Sigmoid colon (tissue), 5 donors: ENCODE measurements at regions not wholly inside any gene's neighbourhood (a gene's known extent, or its start where the extent isn't known, plus 50 kb on each side); places are given as distances from the start of the nearest gene placed in this dataset.

Source experiments
- DNase-seq: peaks from one replicate; pipeline ENCODE4 v3.0.0-alpha.2; 2019
- H3K27ac ChIP-seq, 4 donors: fragments of 200-600 bp; sonication (generic); one replicate each; pipeline ENCODE4 v1.5.1; 2016 to 2019; ENCODE audit warnings: mild to moderate bottlenecking in 1 of 4
- H3K27me3 ChIP-seq, 3 donors: fragments of 200-600 bp; sonication (generic); one replicate each; pipeline ENCODE4 v1.5.1; 2019; ENCODE audit warnings: mild to moderate bottlenecking in 1 of 3
- H3K36me3 ChIP-seq, 4 donors: fragments of 200-600 bp; sonication (generic); one replicate each; pipeline ENCODE4 v1.5.1; 2016 to 2019
- H3K4me1 ChIP-seq, 4 donors: fragments of 200-600 bp; sonication (generic); one replicate each; pipeline ENCODE4 v1.5.1; 2017 to 2019
- H3K4me3 ChIP-seq, 4 donors: fragments of 200-600 bp; sonication (generic); one replicate each; pipeline ENCODE4 v1.5.1; 2017 to 2019; ENCODE audit warnings: mild to moderate bottlenecking in 2 of 4, moderate library complexity in 1 of 4
- H3K9me3 ChIP-seq, 4 donors: fragments of 200-600 bp in 3 of 4; sonication (generic) in 3 of 4; one replicate each; pipeline versions ENCODE4 v1.5.1 to v1.6.1; 2013 to 2019
- CTCF ChIP-seq, 4 experiments: fragments of 450-650 bp in 3 of 4; fragments of 200-600 bp in 1 of 4; IDR thresholded peaks; one replicate each; pipeline ENCODE4 v1.5.1; 2016 to 2019; ENCODE audit warnings: antibody characterized with exemption in 4 of 4, mild to moderate bottlenecking in 3 of 4, moderate library complexity in 2 of 4
- EP300 ChIP-seq, 4 donors: sonication (generic); formaldehyde crosslinking; IDR thresholded peaks; one replicate each; pipeline ENCODE4 v1.6.1; 2017; ENCODE audit warnings: antibody characterized with exemption in 4 of 4
- POLR2A ChIP-seq, 2 donors: fragments of 450-650 bp; IDR thresholded peaks; one replicate each; pipeline ENCODE4 v1.6.1; 2016; ENCODE audit warnings: antibody characterized with exemption in 2 of 2, mild to moderate bottlenecking in 2 of 2, moderate library complexity in 2 of 2
- POLR2AphosphoS5 ChIP-seq, 4 donors: sonication (generic); formaldehyde crosslinking; IDR thresholded peaks; one replicate each; pipeline ENCODE4 v1.6.1; 2017; ENCODE audit warnings: antibody characterized with exemption in 4 of 4
- intact Hi-C: fragments of 100-400 bp; cut with DNase I; formaldehyde crosslinking; loops from one replicate; pipeline ENCODE4 v1.15.1; 2023
- donor health status: healthy.

GRCh38 chr2:166545473-166545872 lies 51.4 kb upstream of the SCN7A start:
- Histone ChIP-seq H3K9me3 (no peaks in the 10 kb centered on the region), H3K4me1 (peaks cover 0 to 2% (median 0%) of the 10 kb centered on the region in 4 donors)
- intact Hi-C loops = no loop called here

More at GRCh38 chr2:166545473-166545872, 51.4 kb upstream of the SCN7A start:
- H3K4me3 ChIP-seq = no peak overlapping the region
- no peaks in the 10 kb centered on the region for H3K36me3 ChIP-seq
- no peaks in the 10 kb centered on the region for H3K27me3 ChIP-seq
- no peak for DNase-seq
- no peak overlapping the region for H3K27ac ChIP-seq
- TF ChIP-seq POLR2A (IDR thresholded peaks at IDR 0.05) (no peak), EP300 (IDR thresholded peaks at IDR 0.05) (no peak), POLR2AphosphoS5 (IDR thresholded peaks at IDR 0.05) (no peak), CTCF (IDR thresholded peaks at IDR 0.05) (no peak)
